Tibial nerve (tissue), 4 donors: ENCODE measurements at regions not wholly inside any gene's neighbourhood (a gene's known extent, or its start where the extent isn't known, plus 50 kb on each side); places are given as distances from the start of the nearest gene placed in this dataset.

Experiments
- EP300 ChIP-seq, 2 donors: sonication (generic); formaldehyde crosslinking; IDR thresholded peaks; one replicate each; pipeline ENCODE4 v1.6.1; 2017; ENCODE audit warnings: antibody characterized with exemption in 2 of 2, mild to moderate bottlenecking in 1 of 2
- POLR2A ChIP-seq, 2 donors: fragments of 450-650 bp; IDR thresholded peaks; one replicate each; pipeline ENCODE4 v1.6.1; 2017; ENCODE audit warnings: antibody characterized with exemption in 2 of 2, mild to moderate bottlenecking in 2 of 2, moderate library complexity in 2 of 2
- TF ChIP-seq, protein P1 (sequence below), 5 experiments: fragments of 200-600 bp in 3 of 5; fragments of 450-650 bp in 2 of 5; sonication (generic) in 3 of 5; IDR thresholded peaks; one replicate each; pipeline ENCODE4 v1.5.1; 2016 to 2019; ENCODE audit warnings: antibody characterized with exemption in 5 of 5, mild to moderate bottlenecking in 3 of 5, moderate library complexity in 2 of 5

DNA sequence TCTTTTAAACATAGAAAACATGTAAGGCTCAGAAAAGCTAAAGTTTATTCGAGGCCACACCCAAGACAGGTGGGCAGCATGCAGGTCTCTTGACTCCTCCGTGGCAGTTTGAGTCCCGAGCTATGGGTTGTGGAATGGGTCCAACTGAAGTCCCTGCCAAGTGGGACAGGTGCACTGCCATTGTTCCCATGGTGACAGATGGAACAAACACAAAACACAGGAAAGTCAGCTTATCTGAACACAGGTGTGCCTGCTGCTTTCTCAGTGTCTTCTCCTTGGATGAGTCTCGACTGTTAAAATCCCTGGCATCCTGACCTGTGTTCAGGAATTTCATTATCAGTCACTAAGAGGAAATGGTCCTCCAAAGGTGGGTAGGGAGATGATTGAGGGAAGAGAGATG, 99.0 kb upstream of the RAB4A start:
- TF ChIP-seq, protein P1, sequence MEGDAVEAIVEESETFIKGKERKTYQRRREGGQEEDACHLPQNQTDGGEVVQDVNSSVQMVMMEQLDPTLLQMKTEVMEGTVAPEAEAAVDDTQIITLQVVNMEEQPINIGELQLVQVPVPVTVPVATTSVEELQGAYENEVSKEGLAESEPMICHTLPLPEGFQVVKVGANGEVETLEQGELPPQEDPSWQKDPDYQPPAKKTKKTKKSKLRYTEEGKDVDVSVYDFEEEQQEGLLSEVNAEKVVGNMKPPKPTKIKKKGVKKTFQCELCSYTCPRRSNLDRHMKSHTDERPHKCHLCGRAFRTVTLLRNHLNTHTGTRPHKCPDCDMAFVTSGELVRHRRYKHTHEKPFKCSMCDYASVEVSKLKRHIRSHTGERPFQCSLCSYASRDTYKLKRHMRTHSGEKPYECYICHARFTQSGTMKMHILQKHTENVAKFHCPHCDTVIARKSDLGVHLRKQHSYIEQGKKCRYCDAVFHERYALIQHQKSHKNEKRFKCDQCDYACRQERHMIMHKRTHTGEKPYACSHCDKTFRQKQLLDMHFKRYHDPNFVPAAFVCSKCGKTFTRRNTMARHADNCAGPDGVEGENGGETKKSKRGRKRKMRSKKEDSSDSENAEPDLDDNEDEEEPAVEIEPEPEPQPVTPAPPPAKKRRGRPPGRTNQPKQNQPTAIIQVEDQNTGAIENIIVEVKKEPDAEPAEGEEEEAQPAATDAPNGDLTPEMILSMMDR (IDR thresholded peaks at IDR 0.05): no peak
- TF ChIP-seq EP300 (IDR thresholded peaks at IDR 0.05) (no peak), POLR2A (IDR thresholded peaks at IDR 0.05) (no peak)
